Erythroblast (primary cell): ENCODE measurements at regions not wholly inside any gene's neighbourhood (a gene's known extent, or its start where the extent isn't known, plus 50 kb on each side); places are given as distances from the start of the nearest gene placed in this dataset.

Source experiments
- GATA1 ChIP-seq: IDR thresholded peaks from 2 replicates; pipeline ENCODE4 v1.6.1; 2011; ENCODE audit warnings: low read depth, mild to moderate bottlenecking, control low read depth, low read length, moderate library complexity
- POLR2A ChIP-seq: IDR thresholded peaks from 2 replicates; pipeline ENCODE4 v1.6.1; 2011; ENCODE audit warnings: mild to moderate bottlenecking, low read length

- TF ChIP-seq POLR2A (no peak), GATA1 (no peak)
Observed at GRCh38 chr11:127971448-127971847, 615.9 kb downstream of the ETS1 start.
